8988T (cell line): ENCODE measurements at regions not wholly inside any gene's neighbourhood (a gene's known extent, or its start where the extent isn't known, plus 50 kb on each side); places are given as distances from the start of the nearest gene placed in this dataset.

ENCODE experiments used
- DNase-seq: peaks from one replicate; pipeline ENCODE4 v3.0.0; 2011

DNA sequence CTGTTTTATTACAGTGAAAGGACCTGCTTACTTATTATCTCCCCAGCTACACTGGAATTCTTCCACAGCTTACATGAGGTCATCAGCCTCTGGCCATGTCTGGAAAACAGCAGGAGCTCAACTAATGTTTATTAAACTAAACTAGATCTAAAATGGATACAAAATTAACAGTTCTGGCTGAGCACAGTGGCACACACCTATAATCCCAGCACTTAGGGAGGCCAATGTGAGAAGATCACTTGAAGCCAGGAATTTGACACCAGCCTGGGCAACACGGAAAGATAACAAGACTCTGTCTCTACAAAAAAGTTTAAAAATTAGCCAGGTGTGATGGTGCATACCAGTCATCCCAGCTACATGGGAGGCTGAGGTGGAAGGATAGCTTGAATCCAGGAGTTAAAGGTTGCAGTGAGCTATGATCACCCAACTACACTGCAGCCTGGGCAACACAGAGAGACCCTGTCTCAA is 220.8 kb upstream of the MARCKS start:
- no peak for DNase-seq

DNA sequence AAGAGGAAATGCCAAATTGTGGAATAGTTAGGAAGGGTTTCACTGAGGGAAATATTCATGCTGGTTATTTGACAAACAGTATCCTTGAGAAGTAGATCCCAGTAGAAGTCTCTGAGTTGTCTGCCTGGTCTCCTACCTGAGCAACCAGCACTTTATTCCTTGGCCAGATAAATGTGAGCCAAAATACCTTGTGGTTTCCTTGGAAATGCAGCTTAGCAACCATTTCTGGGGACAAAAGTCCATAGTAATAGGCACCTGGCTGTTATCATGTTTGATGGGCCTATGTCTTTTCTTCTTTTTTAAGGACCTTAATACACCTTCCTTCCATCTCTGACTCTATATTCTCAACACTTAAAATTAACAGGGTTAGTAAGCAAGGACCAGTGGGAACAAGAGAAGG is 217.1 kb upstream of the MARCKS start:
- DNase-seq: no peak

DNA sequence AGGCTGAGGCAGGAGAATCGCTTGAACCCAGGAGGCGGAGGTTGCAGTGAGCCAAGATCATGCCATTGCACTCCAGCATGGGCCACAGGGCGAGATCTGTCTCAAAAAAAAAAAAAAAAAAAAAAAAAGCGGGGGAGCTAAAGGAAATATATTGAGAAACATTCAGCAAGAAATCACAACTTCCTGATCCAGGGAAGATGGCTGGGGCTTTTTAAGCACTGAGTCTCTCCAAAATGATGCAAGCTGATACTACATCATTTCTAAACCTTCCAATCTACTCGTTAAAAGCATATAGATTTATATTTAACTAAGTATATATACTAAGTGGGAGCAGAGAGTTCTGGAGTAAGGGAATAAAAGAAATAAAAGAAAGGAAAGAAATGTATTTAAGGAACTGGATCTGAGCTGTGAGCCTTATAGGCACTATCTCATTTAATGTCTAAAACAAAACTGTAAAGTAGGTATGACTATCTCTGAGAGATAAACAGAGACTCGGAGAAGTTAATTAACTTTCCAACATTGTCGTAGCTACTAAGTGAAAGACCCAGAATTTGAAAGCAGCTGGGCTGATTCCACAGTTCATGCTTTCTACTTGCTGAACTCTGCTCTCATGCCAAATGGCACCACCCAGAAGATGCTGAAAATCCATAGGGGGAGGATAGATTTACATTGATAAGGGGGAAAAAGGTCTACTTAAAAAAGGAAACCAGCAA is 215.0 kb upstream of the MARCKS start:
- no peak for DNase-seq

DNA sequence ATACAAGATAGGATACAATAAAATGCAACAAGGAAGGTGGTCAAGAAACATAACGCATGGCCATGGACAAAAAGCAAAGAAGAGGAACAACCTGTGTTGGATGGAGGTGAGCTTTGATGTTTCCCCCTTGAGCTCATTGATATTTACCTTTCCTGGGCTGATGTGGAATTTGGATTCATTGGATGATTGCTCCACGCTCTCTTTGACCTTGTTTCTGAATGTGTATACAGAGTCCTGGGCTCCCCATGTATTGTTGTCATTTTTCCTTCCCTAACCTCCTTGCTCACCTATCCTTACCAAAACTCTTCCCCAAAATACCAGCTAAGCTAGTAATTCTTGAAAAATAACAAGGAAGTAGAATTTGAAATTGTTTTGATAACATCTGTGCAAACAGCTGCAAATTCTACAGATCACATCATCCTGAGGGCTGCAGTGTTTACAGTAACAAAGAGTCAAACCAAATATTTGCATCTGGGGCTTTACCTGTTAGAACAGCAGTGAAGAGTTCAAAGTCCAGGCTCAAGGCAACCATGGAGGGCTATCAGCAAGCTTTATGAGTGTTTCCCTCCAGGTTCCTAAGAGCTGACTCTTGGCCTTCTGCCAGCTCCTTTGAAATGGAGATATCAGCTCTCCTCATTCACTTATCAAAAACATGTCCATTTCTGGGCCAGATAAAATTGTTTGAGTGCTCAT is 214.3 kb upstream of the MARCKS start:
- DNase-seq: no peak

DNA sequence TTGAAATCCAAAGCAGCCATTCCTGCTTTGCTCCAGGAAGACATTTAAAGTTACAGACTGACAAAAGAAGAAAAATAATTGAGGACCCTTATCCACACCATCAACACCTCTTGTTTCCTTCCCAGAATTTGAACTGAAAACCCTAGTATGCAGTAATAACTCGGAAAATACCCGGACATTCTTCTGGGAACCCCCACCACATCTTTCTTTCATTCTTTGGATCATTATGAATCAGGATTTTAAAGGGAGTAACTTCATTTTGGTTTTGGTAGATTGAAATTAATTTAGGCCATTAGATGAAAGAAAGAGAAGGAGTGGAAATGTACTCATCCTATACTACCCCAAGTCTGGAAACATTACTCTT is 213.8 kb upstream of the MARCKS start:
- DNase-seq: no peak

- DNase-seq: no peak
Measured at GRCh38 chr6:113644861-113645575, 212.1 kb upstream of the MARCKS start.

GRCh38 chr6:113645576-113645970 is 211.6 kb upstream of the MARCKS start:
- DNase-seq: no peak

DNA sequence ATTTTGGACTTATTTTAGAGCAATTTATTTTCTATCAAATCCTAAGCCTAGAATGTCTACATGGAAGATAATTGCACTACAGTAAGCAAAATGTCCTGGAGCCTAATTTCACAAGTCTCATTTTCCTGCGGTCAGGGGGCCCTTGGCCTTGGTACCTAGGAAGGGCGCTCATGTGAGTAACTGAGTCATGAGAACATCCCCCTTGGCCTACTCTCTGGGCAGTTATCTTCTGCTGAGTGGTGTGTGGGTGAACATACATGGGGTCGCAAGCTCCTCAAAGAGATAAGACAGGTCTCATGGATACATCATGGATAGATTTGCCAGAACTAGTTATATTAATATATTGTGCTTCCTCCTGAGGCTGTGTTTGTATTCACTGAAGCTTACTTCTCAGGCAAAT is 211.2 kb upstream of the MARCKS start:
- no peak for DNase-seq

GRCh38 chr6:113646701-113647100 is 210.4 kb upstream of the MARCKS start:
- DNase-seq: no peak

DNA sequence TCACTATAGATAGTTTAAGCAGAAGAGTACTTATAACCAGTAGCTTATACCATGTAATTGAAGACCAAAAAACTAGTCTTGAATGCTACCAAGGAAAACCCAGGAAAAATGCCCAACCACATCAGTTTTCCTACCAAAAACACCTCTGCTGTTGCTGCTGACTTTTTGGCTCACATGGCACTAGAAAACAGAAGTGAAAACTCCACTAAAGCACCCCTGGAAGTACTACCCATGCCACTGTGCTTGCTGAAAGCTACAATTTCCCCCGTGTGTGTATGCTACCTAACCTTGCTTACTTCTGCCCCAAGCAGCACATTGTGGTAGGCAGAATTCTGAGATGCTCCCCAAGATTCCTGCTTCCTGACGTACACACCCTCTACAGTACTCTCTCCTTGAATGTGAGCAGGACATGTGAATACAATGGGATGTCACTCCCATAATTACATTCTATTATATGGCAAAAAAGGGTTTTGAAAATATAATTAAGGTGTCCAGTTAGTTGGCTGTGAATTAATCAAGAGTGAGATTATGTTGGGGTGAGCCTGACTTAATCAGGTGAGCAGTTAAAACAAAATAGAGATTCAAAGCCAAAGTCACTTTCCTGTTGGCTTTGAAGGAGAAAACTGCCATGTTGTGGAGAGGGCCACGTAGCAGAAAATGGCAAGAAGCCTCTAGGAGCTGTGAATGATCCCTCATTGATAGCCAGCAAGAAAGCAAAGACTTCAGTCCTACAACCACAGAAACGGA is 209.8 kb upstream of the MARCKS start:
- no peak for DNase-seq

DNA sequence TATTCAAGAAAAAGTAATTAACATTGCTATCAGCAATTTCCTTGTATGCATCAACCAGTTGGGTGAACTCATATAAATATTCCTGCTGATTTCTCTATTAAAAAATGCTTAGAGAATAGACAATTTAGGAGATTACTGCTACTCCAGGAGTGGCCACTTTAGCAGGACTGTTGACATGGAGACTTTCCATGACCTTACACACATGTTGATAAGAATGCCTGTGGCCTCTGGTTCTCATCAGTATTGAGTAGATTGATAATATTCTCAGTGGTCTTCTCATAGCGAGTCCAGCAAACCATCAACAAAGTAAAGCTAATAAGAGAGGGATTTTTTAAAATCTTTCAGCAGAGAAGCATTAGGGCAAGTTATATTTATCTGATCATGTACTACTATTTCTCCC is 208.4 kb upstream of the MARCKS start:
- no peak for DNase-seq

GRCh38 chr6:113649276-113649675 is 207.9 kb upstream of the MARCKS start:
- DNase-seq: no peak

DNA sequence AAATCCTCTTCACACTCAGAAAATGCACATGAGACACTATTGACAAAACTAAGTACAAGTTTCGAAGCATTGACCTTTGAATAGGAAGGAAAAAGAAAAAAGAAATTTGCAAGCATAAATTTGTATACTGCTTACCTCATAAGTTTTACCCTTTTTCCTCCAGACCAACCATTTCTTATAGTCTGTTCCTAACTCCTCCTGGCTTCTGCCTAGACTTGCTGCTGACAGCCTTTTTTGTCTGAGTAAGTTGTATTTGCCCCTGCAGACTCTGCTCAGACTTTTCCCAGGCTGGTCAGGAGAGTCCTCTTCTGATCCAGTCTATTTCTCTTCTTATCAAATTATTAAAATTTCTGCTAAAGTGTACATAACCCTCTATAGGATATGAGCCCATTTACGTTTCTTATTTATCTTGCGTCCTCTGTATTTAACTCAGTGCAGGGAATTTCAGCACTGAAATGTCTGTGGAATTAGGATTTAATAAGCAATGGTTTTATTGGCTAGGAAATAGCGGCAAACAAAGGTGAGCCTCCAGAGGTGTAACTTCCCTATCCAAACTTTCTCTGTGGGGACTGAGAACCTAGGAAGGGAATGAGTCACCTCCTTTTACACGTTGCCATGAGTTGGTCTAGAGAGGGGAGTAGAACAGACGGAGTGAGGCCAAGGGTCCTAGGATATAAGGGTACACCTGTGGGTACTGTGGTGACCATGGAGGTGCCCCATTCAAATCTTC is 207.1 kb upstream of the MARCKS start:
- DNase-seq: no peak

DNA sequence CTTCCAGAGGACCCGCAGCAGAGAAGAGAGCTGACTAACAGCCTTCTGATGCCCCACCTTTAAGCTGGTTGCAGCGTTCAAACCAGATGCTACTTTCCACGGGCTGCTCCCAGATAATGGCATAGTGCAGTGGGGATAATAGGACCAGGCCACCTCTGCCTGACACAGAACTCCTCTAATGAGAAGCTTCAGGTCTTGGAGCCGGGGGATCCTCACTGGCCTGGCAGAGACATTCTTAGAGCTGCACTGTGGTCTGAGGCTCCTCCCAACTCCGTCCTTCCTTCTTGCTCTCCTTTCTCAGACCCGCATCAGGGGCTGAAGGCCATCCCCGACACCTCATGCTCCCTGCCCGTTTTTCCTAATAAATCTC is 206.6 kb upstream of the MARCKS start:
- no peak for DNase-seq

GRCh38 chr6:113651120-113651519 is 206.0 kb upstream of the MARCKS start:
- no peak for DNase-seq

DNA sequence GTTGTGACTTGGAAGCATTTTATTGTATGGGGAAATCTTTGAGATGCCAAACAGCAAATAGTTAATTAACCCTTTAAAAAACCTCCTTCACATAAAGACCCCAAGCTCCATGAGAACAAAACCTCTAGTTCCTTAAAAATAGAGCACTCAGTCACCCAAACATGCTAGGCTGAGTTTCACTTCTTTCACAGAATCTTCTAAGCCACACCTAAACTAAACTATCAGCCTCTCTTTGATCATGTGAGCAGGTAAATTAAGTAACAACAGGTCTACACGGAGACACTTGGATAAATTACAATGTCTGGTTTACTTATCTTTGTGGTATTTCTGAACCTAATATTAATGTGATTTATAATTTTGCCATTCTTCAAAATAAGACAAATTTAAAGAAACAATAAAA is 205.2 kb upstream of the MARCKS start:
- DNase-seq: no peak

DNA sequence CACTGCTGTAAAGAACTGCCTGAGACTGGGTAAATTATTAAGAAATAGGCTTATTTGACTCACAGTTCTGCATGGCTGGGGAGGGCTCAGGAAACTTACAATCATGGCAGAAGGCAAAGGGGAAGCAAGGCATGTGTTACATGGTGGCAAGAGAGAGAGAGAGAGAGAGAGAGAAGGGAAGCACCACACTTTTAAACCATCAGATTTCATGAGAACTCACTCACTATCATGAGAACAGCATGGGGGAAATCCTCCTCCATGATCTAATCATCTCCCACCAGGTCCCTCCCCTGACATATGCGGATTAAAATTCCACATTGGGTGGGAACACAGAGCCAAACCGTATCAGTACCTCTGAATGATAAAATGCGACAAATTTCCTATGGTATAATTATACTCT is 203.9 kb upstream of the MARCKS start:
- DNase-seq: no peak

- DNase-seq: no peak
Measured at GRCh38 chr6:113654396-113654795, 202.7 kb upstream of the MARCKS start.

DNA sequence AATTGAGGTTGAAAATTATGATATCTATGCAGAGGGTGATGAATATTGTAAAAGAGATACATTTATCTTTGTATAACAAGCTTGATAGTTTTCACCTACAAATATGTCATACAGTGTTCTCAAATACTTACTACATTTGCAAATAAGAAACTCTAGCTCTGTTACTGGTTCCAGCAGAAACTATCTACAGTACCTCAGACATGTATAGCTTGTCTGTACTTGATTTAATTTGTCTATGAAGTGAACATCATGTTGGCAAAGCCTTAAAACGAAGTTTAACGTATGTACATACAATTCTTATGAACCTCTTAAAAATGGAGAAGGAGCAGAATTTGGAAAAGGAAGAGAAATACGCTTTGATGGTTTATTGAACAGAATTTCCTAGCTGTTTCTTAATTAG is 201.4 kb upstream of the MARCKS start:
- no peak for DNase-seq

DNA sequence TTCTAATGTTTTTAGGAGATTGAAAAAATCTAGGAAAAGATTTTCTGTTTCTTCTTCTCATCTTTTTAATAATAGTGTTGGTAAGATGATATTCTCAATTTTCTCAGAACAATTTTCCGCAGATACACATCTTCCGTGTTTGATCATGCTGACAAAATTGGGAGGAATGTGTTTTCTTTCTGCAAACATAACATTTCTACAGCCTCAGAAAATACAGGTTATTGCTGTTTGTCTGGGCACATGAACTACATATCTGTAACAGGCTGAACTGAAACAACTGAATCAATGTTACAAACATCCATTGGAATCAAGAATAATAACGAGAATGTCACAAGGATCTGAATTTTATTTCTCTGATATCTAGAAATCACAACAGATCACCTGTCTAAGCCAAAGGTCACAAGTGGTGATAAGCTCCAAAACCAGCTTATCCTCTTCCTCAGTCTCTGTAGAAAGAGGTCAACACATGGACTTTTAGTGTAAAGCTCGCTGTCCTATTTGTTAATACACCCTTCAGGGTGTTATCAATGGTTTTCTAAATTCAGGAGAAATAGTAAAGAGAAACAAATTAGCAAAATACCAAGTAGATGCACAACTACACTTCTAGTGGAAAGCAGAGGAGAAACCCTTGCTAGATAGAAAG is 197.3 kb upstream of the MARCKS start:
- DNase-seq: no peak

GRCh38 chr6:113660819-113661218 is 196.3 kb upstream of the MARCKS start:
- no peak for DNase-seq

DNA sequence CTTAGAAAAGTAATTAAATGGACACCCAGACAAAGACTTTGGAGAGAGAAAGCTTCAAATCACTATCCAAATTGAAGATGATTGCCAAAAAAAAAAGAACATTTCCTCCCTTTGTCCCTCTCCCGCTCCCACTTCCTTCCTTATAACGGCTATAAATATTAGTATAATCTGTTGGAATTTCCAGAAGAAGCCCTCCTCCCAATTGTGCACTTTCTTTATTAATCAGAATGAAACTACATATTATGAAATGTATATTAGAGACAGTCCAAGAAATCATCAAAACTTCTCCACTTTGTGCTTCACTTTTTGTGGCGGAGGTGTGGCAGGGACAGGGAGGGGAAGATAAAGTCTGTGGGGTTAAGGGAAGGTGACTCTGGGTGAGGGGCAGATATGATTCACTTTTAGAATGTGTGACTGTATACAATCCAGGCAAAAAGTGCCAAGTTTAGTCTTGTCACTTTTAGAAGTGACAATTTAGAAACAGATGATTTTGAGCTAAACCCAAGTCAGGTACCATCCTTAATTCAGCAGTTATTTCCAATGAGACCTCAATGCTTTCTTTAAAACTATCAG is 195.0 kb upstream of the MARCKS start:
- no peak for DNase-seq
